Liver (tissue), 8 donors: ENCODE measurements at regions not wholly inside any gene's neighbourhood (a gene's known extent, or its start where the extent isn't known, plus 50 kb on each side); places are given as distances from the start of the nearest gene placed in this dataset.

Experiments used
- DNase-seq: peaks from one replicate; pipeline ENCODE4 v3.0.0-alpha.2; 2017; ENCODE audit warnings: low spot score
- H3K27ac ChIP-seq, 2 donors: one replicate each; pipeline ENCODE4 v1.7.0; 2013; ENCODE audit warnings: inconsistent platforms in 2 of 2, low read length in 2 of 2, control low read depth in 1 of 2, low read depth in 1 of 2, mild to moderate bottlenecking in 1 of 2
- H3K27me3 ChIP-seq, 4 donors: one replicate each; pipeline versions ENCODE4 v1.6.1 to v1.7.0; 2013; ENCODE audit warnings: low read length in 3 of 4, inconsistent platforms in 1 of 4, mild to moderate bottlenecking in 1 of 4, moderate library complexity in 1 of 4; ENCODE audit not compliant: control insufficient read depth in 4 of 4, insufficient read depth in 4 of 4
- H3K36me3 ChIP-seq, 4 donors: one replicate each; pipeline versions ENCODE4 v1.6.1 to v1.7.0; 2013; ENCODE audit warnings: low read length in 3 of 4, mild to moderate bottlenecking in 3 of 4, low read depth in 1 of 4, moderate library complexity in 1 of 4; ENCODE audit not compliant: control insufficient read depth in 4 of 4, insufficient read depth in 3 of 4
- H3K4me1 ChIP-seq, 4 donors: one replicate each; pipeline versions ENCODE4 v1.6.1 to v1.7.0; 2013; ENCODE audit warnings: low read length in 3 of 4, mild to moderate bottlenecking in 3 of 4, moderate library complexity in 1 of 4; ENCODE audit not compliant: control insufficient read depth in 4 of 4, insufficient read depth in 4 of 4
- H3K4me3 ChIP-seq, 3 donors: one replicate each; pipeline versions ENCODE4 v1.6.1 to v1.7.0; 2013; ENCODE audit warnings: low read length in 3 of 3, control low read depth in 1 of 3, low read depth in 1 of 3, mild to moderate bottlenecking in 1 of 3
- H3K9ac ChIP-seq, 2 donors: one replicate each; pipeline ENCODE4 v1.7.0; 2013; ENCODE audit warnings: low read length in 2 of 2, mild to moderate bottlenecking in 2 of 2, moderate library complexity in 2 of 2, control low read depth in 1 of 2, low read depth in 1 of 2
- H3K9me3 ChIP-seq, 4 donors: one replicate each; pipeline versions ENCODE4 v1.6.1 to v1.7.0; 2013; ENCODE audit warnings: low read length in 3 of 4; ENCODE audit not compliant: control insufficient read depth in 4 of 4
- EGR1 ChIP-seq, 2 donors: IDR thresholded peaks; 2 replicates each; pipeline ENCODE4 v1.6.1; 2016 to 2018; ENCODE audit warnings: antibody characterized with exemption in 2 of 2, low read depth in 2 of 2
- FOXA1 ChIP-seq: IDR thresholded peaks from 2 replicates; pipeline ENCODE4 v1.6.1; 2016; ENCODE audit warnings: antibody characterized with exemption
- FOXA2 ChIP-seq: IDR thresholded peaks from 2 replicates; pipeline ENCODE4 v1.6.1; 2016; ENCODE audit warnings: antibody characterized with exemption
- GABPA ChIP-seq, 2 donors: IDR thresholded peaks in 1 of 2; conservative IDR thresholded peaks in 1 of 2; 2 replicates each; pipeline ENCODE4 v1.6.1; 2016; ENCODE audit warnings: antibody characterized with exemption in 2 of 2, mild to moderate bottlenecking in 1 of 2, moderate library complexity in 1 of 2
- HNF4A ChIP-seq, 2 donors: conservative IDR thresholded peaks; 2 replicates each; pipeline ENCODE4 v1.6.1; 2016; ENCODE audit warnings: antibody characterized with exemption in 2 of 2, mild to moderate bottlenecking in 2 of 2
- HNF4G ChIP-seq: IDR thresholded peaks from 2 replicates; pipeline ENCODE4 v1.6.1; 2016; ENCODE audit warnings: antibody characterized with exemption
- JUND ChIP-seq, 2 donors: IDR thresholded peaks; 2 replicates each; pipeline ENCODE4 v1.6.1; 2016; ENCODE audit warnings: antibody characterized with exemption in 2 of 2
- NR2F2 ChIP-seq: IDR thresholded peaks from 2 replicates; pipeline ENCODE4 v1.6.1; 2016; ENCODE audit warnings: antibody characterized with exemption
- RAD21 ChIP-seq, 2 donors: IDR thresholded peaks; 2 replicates each; pipeline ENCODE4 v1.6.1; 2016; ENCODE audit warnings: antibody characterized with exemption in 2 of 2, mild to moderate bottlenecking in 2 of 2
- RXRA ChIP-seq, 2 donors: IDR thresholded peaks; 2 replicates each; pipeline ENCODE4 v1.6.1; 2017 to 2018; ENCODE audit warnings: antibody characterized with exemption in 2 of 2, mild to moderate bottlenecking in 1 of 2
- SP1 ChIP-seq: IDR thresholded peaks from 2 replicates; pipeline ENCODE4 v1.6.1; 2018; ENCODE audit warnings: antibody characterized with exemption, mild to moderate bottlenecking
- TAF1 ChIP-seq: conservative IDR thresholded peaks from 2 replicates; pipeline ENCODE4 v1.6.1; 2016; ENCODE audit warnings: antibody characterized with exemption, mild to moderate bottlenecking
- YY1 ChIP-seq: IDR thresholded peaks from 2 replicates; pipeline ENCODE4 v1.6.1; 2016; ENCODE audit warnings: antibody characterized with exemption, mild to moderate bottlenecking
- WGBS: extraction: QIAGEN DNeasy Blood & Tissue Kit; methylation state at CpG from one replicate; pipeline ENCODE4 v1.1.7; 2013; 5-methylcytosine and 5-hydroxymethylcytosine counted together
- TF ChIP-seq, protein P1 (sequence below): IDR thresholded peaks from 2 replicates; pipeline ENCODE4 v1.6.1; 2016; ENCODE audit warnings: antibody characterized with exemption, mild to moderate bottlenecking
- TF ChIP-seq, protein P2 (sequence below): IDR thresholded peaks from 2 replicates; pipeline ENCODE4 v1.6.1; 2016; ENCODE audit warnings: antibody characterized with exemption
- TF ChIP-seq, protein P3 (sequence below): fragments of 150-350 bp; IDR thresholded peaks from 2 replicates; pipeline ENCODE4 v1.5.1; 2017; ENCODE audit warnings: improper control_type of control experiment, low read depth, low read length; ENCODE audit not compliant: missing input control
- TF ChIP-seq, protein P4 (sequence below): IDR thresholded peaks from 2 replicates; pipeline ENCODE4 v1.6.1; 2016; ENCODE audit warnings: antibody characterized with exemption
- TF ChIP-seq, protein P5 (sequence below): IDR thresholded peaks from 2 replicates; pipeline ENCODE4 v1.6.1; 2016; ENCODE audit warnings: antibody characterized with exemption
- donor health status: healthy.
- donor health status: healthy.
- donor health status: healthy.
- donor health status: healthy.
- donor health status: healthy.

DNA sequence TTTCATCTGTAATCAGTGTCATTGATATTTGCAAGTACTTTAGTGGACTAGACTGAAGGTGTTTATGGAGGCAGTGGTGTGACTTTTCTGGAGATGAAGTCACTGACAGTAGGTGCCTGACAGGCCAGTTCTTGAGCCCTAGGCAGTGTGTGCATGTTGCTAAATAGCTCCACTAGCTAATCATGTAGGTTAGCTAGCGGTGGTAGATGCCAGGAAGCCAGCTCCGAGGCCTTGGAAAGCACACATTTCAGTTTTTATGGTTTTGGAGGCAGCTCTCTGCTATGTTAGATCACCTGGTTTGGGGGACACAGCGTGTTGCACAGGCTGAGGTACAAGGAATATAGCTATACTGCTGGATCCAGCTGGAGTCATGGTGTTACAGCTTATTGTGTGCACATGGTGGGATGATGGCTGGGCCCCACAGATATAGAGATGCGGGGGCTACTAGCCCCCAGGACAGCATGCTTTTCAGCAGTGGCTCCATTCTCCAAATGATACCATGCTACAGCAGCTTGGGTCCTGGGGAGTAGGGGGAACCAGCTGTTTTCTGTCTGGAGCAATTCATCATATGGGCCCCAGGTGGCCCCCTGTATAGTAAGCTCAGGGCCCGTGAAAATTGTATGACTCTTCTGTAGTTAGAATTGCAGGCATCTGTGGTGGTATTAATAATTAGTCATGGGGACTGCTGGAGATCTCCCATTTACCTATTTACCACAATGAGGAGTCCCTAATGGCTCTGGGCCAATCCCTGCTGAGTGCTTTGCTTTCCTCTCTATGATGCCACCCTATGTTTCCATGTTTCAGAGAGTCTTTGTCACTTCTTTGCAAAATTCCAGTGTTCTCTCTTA lies 367.2 kb upstream of the LMO3 start (continued):
- TF ChIP-seq, protein P1, sequence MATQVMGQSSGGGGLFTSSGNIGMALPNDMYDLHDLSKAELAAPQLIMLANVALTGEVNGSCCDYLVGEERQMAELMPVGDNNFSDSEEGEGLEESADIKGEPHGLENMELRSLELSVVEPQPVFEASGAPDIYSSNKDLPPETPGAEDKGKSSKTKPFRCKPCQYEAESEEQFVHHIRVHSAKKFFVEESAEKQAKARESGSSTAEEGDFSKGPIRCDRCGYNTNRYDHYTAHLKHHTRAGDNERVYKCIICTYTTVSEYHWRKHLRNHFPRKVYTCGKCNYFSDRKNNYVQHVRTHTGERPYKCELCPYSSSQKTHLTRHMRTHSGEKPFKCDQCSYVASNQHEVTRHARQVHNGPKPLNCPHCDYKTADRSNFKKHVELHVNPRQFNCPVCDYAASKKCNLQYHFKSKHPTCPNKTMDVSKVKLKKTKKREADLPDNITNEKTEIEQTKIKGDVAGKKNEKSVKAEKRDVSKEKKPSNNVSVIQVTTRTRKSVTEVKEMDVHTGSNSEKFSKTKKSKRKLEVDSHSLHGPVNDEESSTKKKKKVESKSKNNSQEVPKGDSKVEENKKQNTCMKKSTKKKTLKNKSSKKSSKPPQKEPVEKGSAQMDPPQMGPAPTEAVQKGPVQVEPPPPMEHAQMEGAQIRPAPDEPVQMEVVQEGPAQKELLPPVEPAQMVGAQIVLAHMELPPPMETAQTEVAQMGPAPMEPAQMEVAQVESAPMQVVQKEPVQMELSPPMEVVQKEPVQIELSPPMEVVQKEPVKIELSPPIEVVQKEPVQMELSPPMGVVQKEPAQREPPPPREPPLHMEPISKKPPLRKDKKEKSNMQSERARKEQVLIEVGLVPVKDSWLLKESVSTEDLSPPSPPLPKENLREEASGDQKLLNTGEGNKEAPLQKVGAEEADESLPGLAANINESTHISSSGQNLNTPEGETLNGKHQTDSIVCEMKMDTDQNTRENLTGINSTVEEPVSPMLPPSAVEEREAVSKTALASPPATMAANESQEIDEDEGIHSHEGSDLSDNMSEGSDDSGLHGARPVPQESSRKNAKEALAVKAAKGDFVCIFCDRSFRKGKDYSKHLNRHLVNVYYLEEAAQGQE, result no peak

DNA sequence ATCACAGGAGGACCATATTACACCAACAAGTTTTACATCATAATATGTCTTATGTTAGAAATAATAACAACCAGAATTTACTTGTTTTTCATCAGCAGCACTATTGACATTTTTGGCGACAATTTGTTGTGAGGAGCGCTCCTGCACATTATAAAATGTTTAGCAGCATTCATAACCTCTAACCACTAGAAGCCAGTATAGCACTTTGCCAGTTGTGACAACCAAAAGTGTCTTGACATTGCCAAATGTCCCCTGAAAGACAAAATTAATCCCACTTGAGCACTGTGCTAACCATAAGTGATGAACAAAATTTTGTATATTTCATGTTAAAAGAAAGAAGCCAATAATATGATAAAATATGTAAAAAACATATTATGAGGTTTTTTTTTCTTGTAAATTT lies 356.9 kb upstream of the LMO3 start:
- H3K27ac ChIP-seq, result no peak overlapping the region
- no peak for DNase-seq
- TF ChIP-seq, protein P2, sequence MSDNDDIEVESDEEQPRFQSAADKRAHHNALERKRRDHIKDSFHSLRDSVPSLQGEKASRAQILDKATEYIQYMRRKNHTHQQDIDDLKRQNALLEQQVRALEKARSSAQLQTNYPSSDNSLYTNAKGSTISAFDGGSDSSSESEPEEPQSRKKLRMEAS, result no peak
- TF ChIP-seq FOXA2, result no peak
- TF ChIP-seq GABPA (IDR thresholded peaks at IDR 0.05 in 1 of 2, conservative IDR thresholded peaks at IDR 0.05 in 1 of 2), result no peak
- TF ChIP-seq, protein P3, sequence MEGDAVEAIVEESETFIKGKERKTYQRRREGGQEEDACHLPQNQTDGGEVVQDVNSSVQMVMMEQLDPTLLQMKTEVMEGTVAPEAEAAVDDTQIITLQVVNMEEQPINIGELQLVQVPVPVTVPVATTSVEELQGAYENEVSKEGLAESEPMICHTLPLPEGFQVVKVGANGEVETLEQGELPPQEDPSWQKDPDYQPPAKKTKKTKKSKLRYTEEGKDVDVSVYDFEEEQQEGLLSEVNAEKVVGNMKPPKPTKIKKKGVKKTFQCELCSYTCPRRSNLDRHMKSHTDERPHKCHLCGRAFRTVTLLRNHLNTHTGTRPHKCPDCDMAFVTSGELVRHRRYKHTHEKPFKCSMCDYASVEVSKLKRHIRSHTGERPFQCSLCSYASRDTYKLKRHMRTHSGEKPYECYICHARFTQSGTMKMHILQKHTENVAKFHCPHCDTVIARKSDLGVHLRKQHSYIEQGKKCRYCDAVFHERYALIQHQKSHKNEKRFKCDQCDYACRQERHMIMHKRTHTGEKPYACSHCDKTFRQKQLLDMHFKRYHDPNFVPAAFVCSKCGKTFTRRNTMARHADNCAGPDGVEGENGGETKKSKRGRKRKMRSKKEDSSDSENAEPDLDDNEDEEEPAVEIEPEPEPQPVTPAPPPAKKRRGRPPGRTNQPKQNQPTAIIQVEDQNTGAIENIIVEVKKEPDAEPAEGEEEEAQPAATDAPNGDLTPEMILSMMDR, result no peak
- no peak for TF ChIP-seq JUND (IDR thresholded peaks at IDR 0.05)
- TF ChIP-seq FOXA1, result no peak
- TF ChIP-seq, protein P4, sequence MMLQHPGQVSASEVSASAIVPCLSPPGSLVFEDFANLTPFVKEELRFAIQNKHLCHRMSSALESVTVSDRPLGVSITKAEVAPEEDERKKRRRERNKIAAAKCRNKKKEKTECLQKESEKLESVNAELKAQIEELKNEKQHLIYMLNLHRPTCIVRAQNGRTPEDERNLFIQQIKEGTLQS, result no peak
- no peak for TF ChIP-seq SP1
- TF ChIP-seq, protein P5, sequence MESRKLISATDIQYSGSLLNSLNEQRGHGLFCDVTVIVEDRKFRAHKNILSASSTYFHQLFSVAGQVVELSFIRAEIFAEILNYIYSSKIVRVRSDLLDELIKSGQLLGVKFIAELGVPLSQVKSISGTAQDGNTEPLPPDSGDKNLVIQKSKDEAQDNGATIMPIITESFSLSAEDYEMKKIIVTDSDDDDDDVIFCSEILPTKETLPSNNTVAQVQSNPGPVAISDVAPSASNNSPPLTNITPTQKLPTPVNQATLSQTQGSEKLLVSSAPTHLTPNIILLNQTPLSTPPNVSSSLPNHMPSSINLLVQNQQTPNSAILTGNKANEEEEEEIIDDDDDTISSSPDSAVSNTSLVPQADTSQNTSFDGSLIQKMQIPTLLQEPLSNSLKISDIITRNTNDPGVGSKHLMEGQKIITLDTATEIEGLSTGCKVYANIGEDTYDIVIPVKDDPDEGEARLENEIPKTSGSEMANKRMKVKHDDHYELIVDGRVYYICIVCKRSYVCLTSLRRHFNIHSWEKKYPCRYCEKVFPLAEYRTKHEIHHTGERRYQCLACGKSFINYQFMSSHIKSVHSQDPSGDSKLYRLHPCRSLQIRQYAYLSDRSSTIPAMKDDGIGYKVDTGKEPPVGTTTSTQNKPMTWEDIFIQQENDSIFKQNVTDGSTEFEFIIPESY, result no peak
- TF ChIP-seq RXRA (IDR thresholded peaks at IDR 0.05), result no peak
- no peak for TF ChIP-seq YY1
- TF ChIP-seq EGR1 (IDR thresholded peaks at IDR 0.05; ENCODE audit: low read depth in 2 of 2), result no peak
- TF ChIP-seq, protein P1, result no peak
- TF ChIP-seq NR2F2, result no peak
- no peak for TF ChIP-seq HNF4G
- no peak for TF ChIP-seq HNF4A (conservative IDR thresholded peaks at IDR 0.05)
- no peak for TF ChIP-seq TAF1
- TF ChIP-seq RAD21 (IDR thresholded peaks at IDR 0.05), result no peak

More for the DNA sequence above, 356.9 kb upstream of the LMO3 start:
- WGBS, result 89% methylated on average over 2 of the region's 2 CpGs
- Histone ChIP-seq H3K4me1 (no peaks in the 10 kb centered on the region), H3K4me3 (no peak overlapping the region), H3K9ac (no peak overlapping the region), H3K27me3 (peaks cover 0 to 2% (median 0%) of the 10 kb centered on the region in 4 donors), H3K36me3 (no peaks in the 10 kb centered on the region), H3K9me3 (no peaks in the 10 kb centered on the region)
